Activated CD4-positive, alpha-beta memory T cell treated with anti-CD3 and anti-CD28 coated beads, Interleukin-2, amount 10 ng/mL, durations not matched to agents 7 days and 5 days (primary cell): ENCODE measurements at regions not wholly inside any gene's neighbourhood (a gene's known extent, or its start where the extent isn't known, plus 50 kb on each side); places are given as distances from the start of the nearest gene placed in this dataset.

Experiments
- CTCF ChIA-PET: fragments of 350-600 bp; sonication (Branson Sonifier 250); formaldehyde crosslinking; loops from one replicate; lab custom pipeline; 2021; ENCODE audit warnings: antibody characterized with exemption, inconsistent platforms; lab: Charles Lee
- POLR2A ChIA-PET: fragments of 350-600 bp; sonication (Branson Sonifier 250); formaldehyde crosslinking; loops from one replicate; lab custom pipeline; 2021; ENCODE audit warnings: antibody characterized with exemption; lab: Charles Lee
- DNase-seq: peaks from one replicate; pipeline ENCODE4 v3.0.0-alpha.2; 2020
- H3K27ac Mint-ChIP-seq: one replicate; pipeline ENCODE4 v1.8.0; 2021; ENCODE audit warnings: mild to moderate bottlenecking, mixed read lengths
- H3K27me3 Mint-ChIP-seq: one replicate; pipeline ENCODE4 v1.8.0; 2021; ENCODE audit warnings: mixed read lengths
- H3K36me3 Mint-ChIP-seq: one replicate; pipeline ENCODE4 v1.8.0; 2021; ENCODE audit warnings: low read depth, mixed read lengths
- H3K4me1 Mint-ChIP-seq: one replicate; pipeline ENCODE4 v1.8.0; 2021; ENCODE audit warnings: mixed read lengths
- H3K4me3 Mint-ChIP-seq: one replicate; pipeline ENCODE4 v1.8.0; 2021; ENCODE audit warnings: mild to moderate bottlenecking, mixed read lengths
- H3K9me3 Mint-ChIP-seq: one replicate; pipeline ENCODE4 v1.8.0; 2021; ENCODE audit warnings: mixed read lengths

GRCh38 chr15:39358441-39359041 is 222.3 kb upstream of the THBS1 start:
- Mint-ChIP-seq H3K27ac (no peak overlapping the region), H3K27me3 (peaks cover 20% of the 10 kb centered on the region), H3K36me3 (no peaks in the 10 kb centered on the region), H3K9me3 (no peaks in the 10 kb centered on the region), H3K4me3 (no peak overlapping the region), H3K4me1 (no peaks in the 10 kb centered on the region)
- DNase-seq, result no peak
- POLR2A ChIA-PET, result no interaction called here
- CTCF ChIA-PET, result no interaction called here

GRCh38 chr15:39359771-39360170 is 221.1 kb upstream of the THBS1 start:
- POLR2A ChIA-PET, result no interaction called here
- no peak overlapping the region for H3K27ac Mint-ChIP-seq
- peaks cover 21% of the 10 kb centered on the region for H3K27me3 Mint-ChIP-seq
- no peak for DNase-seq
- H3K9me3 Mint-ChIP-seq, result no peaks in the 10 kb centered on the region
- CTCF ChIA-PET, result no interaction called here
- no peaks in the 10 kb centered on the region for H3K4me1 Mint-ChIP-seq
- no peak overlapping the region for H3K4me3 Mint-ChIP-seq
- no peaks in the 10 kb centered on the region for H3K36me3 Mint-ChIP-seq

DNA sequence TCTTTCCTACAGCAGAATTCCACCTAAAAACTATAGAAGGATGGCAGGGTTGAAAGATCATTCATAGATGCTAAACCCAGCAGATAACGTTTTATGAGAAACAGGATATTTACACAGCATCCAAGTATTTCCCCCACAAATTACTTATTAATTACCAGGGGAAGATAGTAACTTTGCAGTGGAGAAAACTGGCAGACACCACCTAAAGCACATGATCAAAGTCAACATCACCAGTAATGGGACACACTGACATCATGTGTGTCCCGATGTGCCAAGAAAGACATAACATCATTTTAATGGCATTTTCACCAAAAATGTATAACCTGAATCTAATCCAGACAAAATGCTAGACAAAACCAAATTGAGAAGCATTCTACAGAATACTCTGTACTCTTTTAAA is 220.4 kb upstream of the THBS1 start:
- no peak overlapping the region for H3K27ac Mint-ChIP-seq
- ChIA-PET CTCF (no interaction called here), POLR2A (no interaction called here)
- H3K4me3 Mint-ChIP-seq, result no peak overlapping the region
- no peaks in the 10 kb centered on the region for H3K4me1 Mint-ChIP-seq
- no peaks in the 10 kb centered on the region for H3K9me3 Mint-ChIP-seq
- no peak for DNase-seq
- no peaks in the 10 kb centered on the region for H3K36me3 Mint-ChIP-seq
- peaks cover 26% of the 10 kb centered on the region for H3K27me3 Mint-ChIP-seq

DNA sequence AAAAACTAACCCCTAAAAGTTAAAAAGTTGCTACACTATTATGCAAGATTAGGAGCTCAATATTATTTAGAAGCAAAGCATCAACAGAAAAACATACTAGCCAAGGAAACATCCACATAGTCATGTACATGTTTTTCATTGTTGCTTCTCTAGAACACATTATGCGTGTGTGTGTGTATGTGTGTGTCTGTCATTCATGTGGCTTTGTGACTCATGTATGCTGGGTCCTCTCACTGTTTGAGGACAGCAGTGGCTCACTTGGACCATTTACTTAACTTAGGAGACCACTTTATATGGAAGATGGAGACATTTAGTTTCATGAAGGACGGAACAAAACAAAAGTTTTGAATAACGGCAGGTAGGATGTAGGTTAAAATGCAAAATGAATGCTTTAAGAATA is 219.4 kb upstream of the THBS1 start:
- Mint-ChIP-seq H3K27me3 (peaks cover 26% of the 10 kb centered on the region), H3K4me3 (no peak overlapping the region), H3K36me3 (no peaks in the 10 kb centered on the region), H3K27ac (no peak overlapping the region), H3K4me1 (no peaks in the 10 kb centered on the region), H3K9me3 (no peaks in the 10 kb centered on the region)
- POLR2A ChIA-PET, result no interaction called here
- CTCF ChIA-PET, result no interaction called here
- no peak for DNase-seq

- Mint-ChIP-seq H3K36me3 (no peaks in the 10 kb centered on the region), H3K27ac (no peak overlapping the region), H3K9me3 (no peaks in the 10 kb centered on the region), H3K4me1 (no peaks in the 10 kb centered on the region), H3K27me3 (peaks cover 23% of the 10 kb centered on the region), H3K4me3 (no peak overlapping the region)
- DNase-seq, result no peak
- ChIA-PET POLR2A (no interaction called here), CTCF (no interaction called here)
Measured at GRCh38 chr15:39362821-39363561, 217.9 kb upstream of the THBS1 start.

GRCh38 chr15:39363761-39364586 is 216.9 kb upstream of the THBS1 start:
- Mint-ChIP-seq H3K27me3 (peaks cover 23% of the 10 kb centered on the region), H3K36me3 (no peaks in the 10 kb centered on the region), H3K4me3 (no peak overlapping the region), H3K27ac (no peak overlapping the region), H3K9me3 (no peaks in the 10 kb centered on the region), H3K4me1 (no peaks in the 10 kb centered on the region)
- ChIA-PET POLR2A (no interaction called here), CTCF (no interaction called here)
- no peak for DNase-seq

- Mint-ChIP-seq H3K9me3 (no peaks in the 10 kb centered on the region), H3K27me3 (peaks cover 16% of the 10 kb centered on the region), H3K36me3 (no peaks in the 10 kb centered on the region), H3K4me1 (no peaks in the 10 kb centered on the region), H3K27ac (no peak overlapping the region), H3K4me3 (no peak overlapping the region)
- POLR2A ChIA-PET, result no interaction called here
- CTCF ChIA-PET, result no interaction called here
- no peak for DNase-seq
Measured at GRCh38 chr15:39364721-39365120, 216.2 kb upstream of the THBS1 start.

- H3K27ac Mint-ChIP-seq, result no peak overlapping the region
- H3K9me3 Mint-ChIP-seq, result peaks cover under 1% of the 10 kb centered on the region
- H3K4me1 Mint-ChIP-seq, result no peaks in the 10 kb centered on the region
- no peaks in the 10 kb centered on the region for H3K36me3 Mint-ChIP-seq
- CTCF ChIA-PET, result no interaction called here
- POLR2A ChIA-PET, result no interaction called here
- peaks cover 12% of the 10 kb centered on the region for H3K27me3 Mint-ChIP-seq
- no peak for DNase-seq
- H3K4me3 Mint-ChIP-seq, result no peak overlapping the region
Measured at GRCh38 chr15:39365161-39365560, 215.7 kb upstream of the THBS1 start.

- Mint-ChIP-seq H3K36me3 (no peaks in the 10 kb centered on the region), H3K9me3 (peaks cover 3% of the 10 kb centered on the region), H3K4me3 (no peak overlapping the region), H3K27me3 (peaks cover 9% of the 10 kb centered on the region), H3K4me1 (no peaks in the 10 kb centered on the region), H3K27ac (no peak overlapping the region)
- POLR2A ChIA-PET, result interaction anchor here (1.1 kb wide), 1 partner anchor 11 kb away, joined by 3 read pairs; no protein-coding TSS in a partner anchor
- DNase-seq, result no peak
- CTCF ChIA-PET, result no interaction called here
Measured at GRCh38 chr15:39365873-39366272, 215.0 kb upstream of the THBS1 start.

- no peak for DNase-seq
- no peak overlapping the region for H3K4me3 Mint-ChIP-seq
- H3K4me1 Mint-ChIP-seq, result no peaks in the 10 kb centered on the region
- H3K27me3 Mint-ChIP-seq, result peaks cover 8% of the 10 kb centered on the region
- ChIA-PET CTCF (no interaction called here), POLR2A (no interaction called here)
- no peak overlapping the region for H3K27ac Mint-ChIP-seq
- H3K36me3 Mint-ChIP-seq, result no peaks in the 10 kb centered on the region
- H3K9me3 Mint-ChIP-seq, result peaks cover 8% of the 10 kb centered on the region
Measured at GRCh38 chr15:39367596-39367995, 213.3 kb upstream of the THBS1 start.

GRCh38 chr15:39369768-39370167 is 211.1 kb upstream of the THBS1 start:
- POLR2A ChIA-PET, result no interaction called here
- H3K36me3 Mint-ChIP-seq, result no peaks in the 10 kb centered on the region
- H3K4me1 Mint-ChIP-seq, result no peaks in the 10 kb centered on the region
- no peak overlapping the region for H3K4me3 Mint-ChIP-seq
- no peak for DNase-seq
- no peak overlapping the region for H3K27ac Mint-ChIP-seq
- CTCF ChIA-PET, result no interaction called here
- H3K9me3 Mint-ChIP-seq, result peaks cover 8% of the 10 kb centered on the region
- peaks cover 11% of the 10 kb centered on the region for H3K27me3 Mint-ChIP-seq

- H3K36me3 Mint-ChIP-seq, result no peaks in the 10 kb centered on the region
- DNase-seq, result no peak
- H3K4me3 Mint-ChIP-seq, result no peak overlapping the region
- H3K27me3 Mint-ChIP-seq, result peaks cover 19% of the 10 kb centered on the region
- CTCF ChIA-PET, result no interaction called here
- no peaks in the 10 kb centered on the region for H3K4me1 Mint-ChIP-seq
- no peak overlapping the region for H3K27ac Mint-ChIP-seq
- POLR2A ChIA-PET, result no interaction called here
- peaks cover 5% of the 10 kb centered on the region for H3K9me3 Mint-ChIP-seq
Measured at GRCh38 chr15:39376371-39376909, 204.4 kb upstream of the THBS1 start.

- ChIA-PET CTCF (no interaction called here), POLR2A (no interaction called here)
- Mint-ChIP-seq H3K4me1 (no peaks in the 10 kb centered on the region), H3K9me3 (no peaks in the 10 kb centered on the region), H3K27me3 (peaks cover 18% of the 10 kb centered on the region), H3K4me3 (no peak overlapping the region), H3K36me3 (no peaks in the 10 kb centered on the region), H3K27ac (no peak overlapping the region)
- DNase-seq, result no peak
Measured at GRCh38 chr15:39381517-39381916, 199.4 kb upstream of the THBS1 start.
